A549 (cell line): ENCODE measurements at regions not wholly inside any gene's neighbourhood (a gene's known extent, or its start where the extent isn't known, plus 50 kb on each side); places are given as distances from the start of the nearest gene placed in this dataset.

Experiments
- ATAC-seq, 2 experiments: fragments of 200-7000 bp in 1 of 2; fragments of >200 bp in 1 of 2; cut with Nextera tagmentation in 1 of 2; cut with Tn5 transposase in 1 of 2; 3 replicates each; pipeline versions ENCODE4 v1.8.0 to v1.9.1; 2018 to 2020; ENCODE audit warnings: mild to moderate bottlenecking in 1 of 2, moderate library complexity in 1 of 2
- CTCF ChIA-PET: fragments of 300-600 bp; sonication (Branson Sonifier 250); formaldehyde crosslinking; extraction: SDS; loops from one replicate; lab custom pipeline; 2021; ENCODE audit warnings: antibody characterized with exemption, inconsistent platforms; lab: Yijun Ruan, JAX
- POLR2A ChIA-PET: fragments of 350-600 bp; formaldehyde crosslinking; extraction: SDS; loops from one replicate; lab custom pipeline; 2021; ENCODE audit warnings: antibody characterized with exemption, inconsistent platforms; lab: Yijun Ruan, JAX
- DNase-seq, 2 experiments: peaks; one replicate each; pipeline versions ENCODE4 v3.0.0 to v3.0.0-alpha.2; 2011 to 2016; ENCODE audit warnings: low read depth in 1 of 2, low spot score in 1 of 2
- FAIRE-seq: peaks from 2 replicates; lab custom pipeline; 2011; peaks lifted over from hg19 to GRCh38; lab: Jason Lieb, UNC
- H3K27ac ChIP-seq, 2 experiments: fragments of >200 bp; sonication (Bioruptor Twin); formaldehyde crosslinking; 3 replicates each; pipeline ENCODE4 v1.5.1; 2016 to 2017
- H3K4me1 ChIP-seq: fragments of >200 bp; sonication (Bioruptor Twin); formaldehyde crosslinking; 3 replicates; pipeline ENCODE4 v1.6.1; 2016
- H3K4me2 ChIP-seq: fragments of >200 bp; sonication (Bioruptor Twin); formaldehyde crosslinking; 3 replicates; pipeline ENCODE4 v1.6.1; 2016
- H3K4me3 ChIP-seq: fragments of >200 bp; sonication (Bioruptor Twin); formaldehyde crosslinking; 3 replicates; pipeline ENCODE4 v1.5.1; 2016
- H3K9me3 ChIP-seq: fragments of >200 bp; sonication (Bioruptor Twin); formaldehyde crosslinking; 3 replicates; pipeline ENCODE4 v1.6.1; 2016
- ATOH8 ChIP-seq: fragments of 250-450 bp; sonication (Bioruptor Pico); IDR thresholded peaks from 2 replicates; pipeline ENCODE4 v1.5.0; 2020; ENCODE audit warnings: low read depth, mild to moderate bottlenecking, moderate library complexity
- BHLHE40 ChIP-seq: IDR thresholded peaks from 2 replicates; pipeline ENCODE4 v1.6.1; 2012; ENCODE audit warnings: low read depth, low read length, inconsistent platforms
- CBX8 ChIP-seq: fragments of 200-600 bp; sonication (generic); IDR thresholded peaks from 2 replicates; pipeline ENCODE4 v1.6.1; 2016
- CHD4 ChIP-seq: fragments of 200-600 bp; sonication (generic); IDR thresholded peaks from 2 replicates; pipeline ENCODE4 v1.6.1; 2016; ENCODE audit warnings: antibody characterized with exemption, mild to moderate bottlenecking, borderline replicate concordance
- EHF ChIP-seq: fragments of 250-450 bp; sonication (Bioruptor Pico); IDR thresholded peaks from 2 replicates; pipeline ENCODE4 v1.5.0; 2020; ENCODE audit warnings: mild to moderate bottlenecking
- ESRRA ChIP-seq: fragments of 150-350 bp; IDR thresholded peaks from 2 replicates; pipeline ENCODE4 v1.6.1; 2014; ENCODE audit warnings: mild to moderate bottlenecking, low read length, borderline replicate concordance
- GATA3 ChIP-seq: IDR thresholded peaks from 2 replicates; pipeline ENCODE4 v1.6.1; 2012; ENCODE audit warnings: borderline replicate concordance
- HOXA7 ChIP-seq: fragments of 250-450 bp; sonication (Bioruptor Pico); IDR thresholded peaks from 2 replicates; pipeline ENCODE4 v1.5.0; 2020; ENCODE audit warnings: mild to moderate bottlenecking, moderate library complexity
- JUN ChIP-seq, 2 experiments: fragments of >200 bp; sonication (Bioruptor Twin); formaldehyde crosslinking; IDR thresholded peaks; 2 replicates in 1 of 2; 3 replicates in 1 of 2; pipeline ENCODE4 v1.6.1; 2016 to 2017
- KDM5A ChIP-seq: fragments of 200-600 bp; sonication (generic); IDR thresholded peaks from 2 replicates; pipeline ENCODE4 v1.6.1; 2016; ENCODE audit warnings: antibody characterized with exemption, mild to moderate bottlenecking
- MAFK ChIP-seq: fragments of 450-650 bp; IDR thresholded peaks from 2 replicates; pipeline ENCODE4 v1.6.1; 2014; ENCODE audit not compliant: partially characterized antibody
- MYC ChIP-seq: IDR thresholded peaks from 2 replicates; pipeline ENCODE4 v1.6.1; 2012; ENCODE audit warnings: mild to moderate bottlenecking, inconsistent platforms, low read length, improper control_type of control experiment, borderline replicate concordance
- NR3C1 ChIP-seq: fragments of >200 bp; sonication (Bioruptor Twin); formaldehyde crosslinking; IDR thresholded peaks from 3 replicates; pipeline ENCODE4 v1.6.1; 2017
- PHF8 ChIP-seq: fragments of 200-600 bp; sonication (generic); IDR thresholded peaks from 2 replicates; pipeline ENCODE4 v1.6.1; 2016; ENCODE audit warnings: low read depth, mild to moderate bottlenecking, antibody characterized with exemption, moderate library complexity, borderline replicate concordance
- POLR2A ChIP-seq: IDR thresholded peaks from 2 replicates; pipeline ENCODE4 v1.6.1; 2012; ENCODE audit warnings: mild to moderate bottlenecking, low read length
- POLR2AphosphoS2 ChIP-seq: conservative IDR thresholded peaks from 2 replicates; pipeline ENCODE4 v1.6.1; 2012; ENCODE audit warnings: low read length, improper control_type of control experiment, inconsistent platforms
- RAD21 ChIP-seq, 2 experiments: fragments of >200 bp in 1 of 2; sonication (Bioruptor Twin) in 1 of 2; formaldehyde crosslinking in 1 of 2; IDR thresholded peaks in 1 of 2; conservative IDR thresholded peaks in 1 of 2; 2 replicates in 1 of 2; 3 replicates in 1 of 2; pipeline ENCODE4 v1.6.1; 2012 to 2018; ENCODE audit warnings: inconsistent platforms in 1 of 2
- RCOR1 ChIP-seq: fragments of 150-350 bp; IDR thresholded peaks from 2 replicates; pipeline ENCODE4 v1.6.1; 2014; ENCODE audit warnings: antibody characterized with exemption, low read length, low read depth
- REST ChIP-seq: fragments of 200-600 bp; sonication (generic); IDR thresholded peaks from 2 replicates; pipeline ENCODE4 v1.6.1; 2016; ENCODE audit warnings: antibody characterized with exemption, mild to moderate bottlenecking, moderate library complexity
- TP53 ChIP-seq: fragments of 250-450 bp; sonication (Bioruptor Pico); IDR thresholded peaks from 2 replicates; pipeline ENCODE4 v1.5.0; 2021; ENCODE audit warnings: mild to moderate bottlenecking, moderate library complexity
- ZFP36 ChIP-seq: fragments of 450-650 bp; IDR thresholded peaks from 2 replicates; pipeline ENCODE4 v1.6.1; 2014; ENCODE audit warnings: borderline replicate concordance; ENCODE audit not compliant: partially characterized antibody
- ZSCAN20 ChIP-seq: fragments of 250-450 bp; sonication (Bioruptor Pico); IDR thresholded peaks from 2 replicates; pipeline ENCODE4 v1.8.0; 2022; ENCODE audit warnings: mild to moderate bottlenecking, moderate library complexity
- WGBS: methylation state at CpG from one replicate; pipeline ENCODE4 v1.1.6; 2017; ENCODE audit errors: missing lambda C conversion rate; 5-methylcytosine and 5-hydroxymethylcytosine counted together

- FAIRE-seq (no peak), DNase-seq (no peak), ATAC-seq (no peak)
- H3K4me1 ChIP-seq, result no peaks in the 10 kb centered on the region
- WGBS, result 71% methylated on average over 3 of the region's 7 CpGs
- TF ChIP-seq ZFP36, result no peak
- no peak for TF ChIP-seq ZSCAN20 (CRISPR knock-in tag)
- no peak for TF ChIP-seq RCOR1
- TF ChIP-seq MAFK, result no peak
- TF ChIP-seq NR3C1, result no peak
- no peak for TF ChIP-seq POLR2A
- TF ChIP-seq ATOH8 (CRISPR knock-in tag), result no peak
- TF ChIP-seq TP53 (CRISPR knock-in tag), result no peak
- peaks cover 5% of the 10 kb centered on the region; the same call in 1 of the 3 replicates for H3K9me3 ChIP-seq
- no peak overlapping the region for H3K4me2 ChIP-seq
- no peak overlapping the region for H3K4me3 ChIP-seq
- no peak overlapping the region for H3K27ac ChIP-seq
- ChIA-PET CTCF (interaction anchor here (0.6 kb wide), 1 partner anchor 999 kb away, joined by 3 read pairs; no protein-coding TSS in a partner anchor), POLR2A (no interaction called here)
These were observed 1165.7 kb downstream of the BRD1 start for GRCh38 chr22:48661984-48662383.

GRCh38 chr22:48660790-48661740, 1166.6 kb downstream of the BRD1 start:
- no peak overlapping the region for H3K4me3 ChIP-seq
- no peak overlapping the region for H3K27ac ChIP-seq
- no peak for ATAC-seq
- FAIRE-seq, result no peak
- 76% methylated on average over 17 of the region's 33 CpGs for WGBS
- TF ChIP-seq PHF8 (no peak), REST (no peak), BHLHE40 (no peak), EHF (CRISPR knock-in tag) (no peak), CBX8 (no peak), ESRRA (no peak), MYC (no peak), MAFK (no peak), KDM5A (no peak), CHD4 (no peak), RAD21 (conservative IDR thresholded peaks at IDR 0.05 in 1 of 2, IDR thresholded peaks at IDR 0.05 in 1 of 2) (no peak), JUN (IDR thresholded peaks at IDR 0.05) (no peak), HOXA7 (CRISPR knock-in tag) (no peak), GATA3 (no peak), POLR2AphosphoS2 (no peak)
- TF ChIP-seq, all 56 proteins: peak for 0
- peaks cover 5% of the 10 kb centered on the region; the same call in 1 of the 3 replicates for H3K9me3 ChIP-seq
- H3K4me1 ChIP-seq, result no peaks in the 10 kb centered on the region
- POLR2A ChIA-PET, result no interaction called here
- H3K4me2 ChIP-seq, result no peak overlapping the region
- CTCF ChIA-PET, result interaction anchor here (0.6 kb wide), 1 partner anchor 998 kb away, joined by 3 read pairs; no protein-coding TSS in a partner anchor
- DNase-seq, result no peak
